OCI-LY1 (cell line): ENCODE measurements at regions not wholly inside any gene's neighbourhood (a gene's known extent, or its start where the extent isn't known, plus 50 kb on each side); places are given as distances from the start of the nearest gene placed in this dataset.

ENCODE experiments used
- CTCF ChIP-seq: fragments of 200-600 bp; sonication (generic), shearing (Covaris generic); IDR thresholded peaks from 2 replicates; pipeline ENCODE4 v1.5.1; 2017; ENCODE audit warnings: mild to moderate bottlenecking, antibody characterized with exemption, low read length, moderate library complexity, mixed read lengths
- EZH2 ChIP-seq: fragments of 200-600 bp; sonication (generic), shearing (Covaris generic); IDR thresholded peaks from 2 replicates; pipeline ENCODE4 v1.8.0; 2017; ENCODE audit warnings: borderline replicate concordance, mixed run types, mild to moderate bottlenecking, antibody characterized with exemption, low read length, moderate library complexity, mixed read lengths

GRCh38 chr20:40806929-40807820 is 118.1 kb upstream of the MAFB start:
- TF ChIP-seq CTCF: no peak
- no peak for TF ChIP-seq EZH2
